ENCODE measurements at regions not wholly inside any gene's neighbourhood (a gene's known extent, or its start where the extent isn't known, plus 50 kb on each side); places are given as distances from the start of the nearest gene placed in this dataset.

- TF ChIP-seq RARB (CRISPR knock-in tag; IDR thresholded peaks at IDR 0.05) (no peak), GLIS3 (CRISPR knock-in tag; IDR thresholded peaks at IDR 0.05) (no peak), ZFP30 (CRISPR knock-in tag; IDR thresholded peaks at IDR 0.05) (no peak), BACH2 (CRISPR knock-in tag; IDR thresholded peaks at IDR 0.05; ENCODE audit: borderline replicate concordance) (no peak), ZNF8 (CRISPR knock-in tag; IDR thresholded peaks at IDR 0.05) (no peak)
Measured at GRCh38 chr18:29523371-29523770, 1346.4 kb upstream of the CDH2 start.

All from SK-N-SH treated with all-trans-retinoic acid at 6 μM for 48 hours (cell line).